ENCODE measurements at regions not wholly inside any gene's neighbourhood (a gene's known extent, or its start where the extent isn't known, plus 50 kb on each side); places are given as distances from the start of the nearest gene placed in this dataset.

GRCh38 chr2:2867397-2867979 is 510.1 kb downstream of the EIPR1 start:
- no peak for TF ChIP-seq CTCF (IDR thresholded peaks at IDR 0.05)
- no peak for ATAC-seq (ENCODE audit: low FRiP score)
- no peak for DNase-seq (ENCODE audit: low spot score)

- no peak for ATAC-seq (ENCODE audit: low FRiP score)
- no peak for TF ChIP-seq CTCF (IDR thresholded peaks at IDR 0.05)
- no peak for DNase-seq (ENCODE audit: low spot score)
These were observed 511.2 kb downstream of the EIPR1 start for GRCh38 chr2:2866459-2866858.

- no peak for TF ChIP-seq CTCF (IDR thresholded peaks at IDR 0.05)
- no peak for ATAC-seq (ENCODE audit: low FRiP score)
These were observed 515.2 kb downstream of the EIPR1 start for GRCh38 chr2:2862386-2862785.

GRCh38 chr2:2861666-2862240 is 515.9 kb downstream of the EIPR1 start:
- DNase-seq (ENCODE audit: low spot score) (no peak), ATAC-seq (ENCODE audit: low FRiP score) (no peak)
- TF ChIP-seq CTCF (IDR thresholded peaks at IDR 0.05) = no peak

More at GRCh38 chr2:2862386-2862785, 515.2 kb downstream of the EIPR1 start:
- DNase-seq (ENCODE audit: low spot score) = no peak

GRCh38 chr2:2860589-2861300 is 516.9 kb downstream of the EIPR1 start:
- no peak for DNase-seq (ENCODE audit: low spot score)
- TF ChIP-seq CTCF (IDR thresholded peaks at IDR 0.05) = no peak

GRCh38 chr2:2859732-2860131 is 517.9 kb downstream of the EIPR1 start:
- no peak for TF ChIP-seq CTCF (IDR thresholded peaks at IDR 0.05)
- ATAC-seq (ENCODE audit: low FRiP score) (no peak), DNase-seq (ENCODE audit: low spot score) (no peak)

More at GRCh38 chr2:2860589-2861300, 516.9 kb downstream of the EIPR1 start:
- no peak for ATAC-seq (ENCODE audit: low FRiP score)

- TF ChIP-seq CTCF (IDR thresholded peaks at IDR 0.05) = no peak
- ATAC-seq (ENCODE audit: low FRiP score) (no peak), DNase-seq (ENCODE audit: low spot score) (no peak)
These were observed 518.5 kb downstream of the EIPR1 start for GRCh38 chr2:2859164-2859563.
